HuH-7 (cell line): ENCODE measurements at regions not wholly inside any gene's neighbourhood (a gene's known extent, or its start where the extent isn't known, plus 50 kb on each side); places are given as distances from the start of the nearest gene placed in this dataset.
"Not testable (repeated sequence)": the region's sequence is repeated elsewhere in the genome, so short reads cannot be mapped to it uniquely, and the experiment has no call there.

Experiments used
- DNase-seq: peaks from one replicate; pipeline ENCODE4 v3.0.0; 2011; ENCODE audit warnings: low spot score

GRCh38 chr11:107276077-107276476 is 181.5 kb downstream of the CWF19L2 start:
- DNase-seq, result no peak

- no peak for DNase-seq
Measured at GRCh38 chr11:107275632-107276031, 182.0 kb downstream of the CWF19L2 start.

DNA sequence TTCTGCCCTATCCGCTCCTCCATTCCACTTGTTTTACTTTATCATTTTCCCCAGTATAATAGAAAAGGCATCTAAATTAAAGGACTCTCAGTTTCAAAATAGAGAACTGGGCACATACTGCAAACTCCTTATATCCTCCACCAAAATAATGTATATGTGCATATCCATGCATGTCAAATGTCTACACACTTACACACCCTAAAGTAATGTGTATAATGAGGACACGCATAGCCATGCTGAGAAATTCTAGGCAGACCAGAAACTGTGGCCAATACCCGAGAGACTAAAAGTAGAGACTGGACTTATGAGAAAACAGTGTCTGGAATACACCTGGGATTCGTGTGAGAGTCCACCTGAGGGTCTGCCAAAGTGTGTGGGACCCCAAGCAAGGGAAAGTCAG is 183.5 kb downstream of the CWF19L2 start:
- no peak for DNase-seq

DNA sequence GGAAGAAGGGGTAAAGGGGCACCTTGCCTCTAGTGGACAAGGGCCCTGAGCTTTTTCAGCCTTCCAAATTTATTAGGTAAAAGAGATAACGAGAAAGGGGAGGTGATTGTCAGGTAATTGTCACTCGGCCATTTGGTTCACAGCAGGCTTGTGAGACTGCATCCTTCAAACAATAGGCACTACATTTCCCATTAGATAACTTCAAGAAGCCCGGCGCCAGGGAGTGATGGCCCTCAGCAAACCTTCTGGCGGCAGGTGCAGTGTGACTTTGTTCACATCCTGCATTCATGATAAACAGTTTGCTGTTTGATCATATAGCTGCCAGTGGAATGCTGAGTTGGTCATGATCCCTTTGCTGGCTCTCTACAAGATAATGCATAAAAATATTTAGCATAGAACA is 185.1 kb downstream of the CWF19L2 start:
- no peak for DNase-seq

DNA sequence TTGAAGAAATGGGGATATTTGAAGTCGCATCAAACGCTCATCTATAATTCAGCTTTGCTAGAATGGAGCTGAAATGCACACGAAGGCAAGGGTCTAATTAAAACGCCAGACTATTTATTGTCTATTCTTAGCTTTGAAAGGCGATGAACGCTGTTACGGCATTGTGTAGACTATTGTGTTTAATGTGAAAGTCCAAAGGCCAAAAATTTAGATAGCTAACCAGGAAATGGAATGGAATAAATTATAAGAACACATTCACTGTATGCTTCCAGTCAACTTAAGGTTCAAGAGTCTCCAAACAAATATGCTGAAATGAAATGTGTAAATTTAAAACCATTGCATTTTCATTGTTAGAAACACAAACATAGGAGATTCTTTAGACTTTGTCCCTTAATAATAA is 186.2 kb downstream of the CWF19L2 start:
- no peak for DNase-seq

DNA sequence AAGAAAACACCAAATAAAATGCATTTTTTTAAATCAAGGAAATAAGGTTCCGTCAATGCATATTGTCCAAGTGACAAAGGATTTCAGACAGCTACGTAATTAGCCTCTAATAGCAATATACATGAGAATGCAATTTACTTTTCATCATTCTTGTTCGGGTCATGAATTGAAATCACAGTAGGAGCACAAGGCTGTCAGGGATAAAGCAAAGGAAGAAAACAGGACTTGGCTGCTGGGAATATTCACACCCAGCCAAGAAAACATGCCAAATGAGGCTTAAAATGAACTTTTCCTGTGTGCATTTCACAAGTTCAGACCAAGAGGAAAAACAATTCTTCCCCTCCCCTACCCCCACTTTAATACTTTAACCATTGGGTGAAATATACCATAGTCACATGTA is 188.6 kb downstream of the CWF19L2 start:
- DNase-seq, result no peak

DNA sequence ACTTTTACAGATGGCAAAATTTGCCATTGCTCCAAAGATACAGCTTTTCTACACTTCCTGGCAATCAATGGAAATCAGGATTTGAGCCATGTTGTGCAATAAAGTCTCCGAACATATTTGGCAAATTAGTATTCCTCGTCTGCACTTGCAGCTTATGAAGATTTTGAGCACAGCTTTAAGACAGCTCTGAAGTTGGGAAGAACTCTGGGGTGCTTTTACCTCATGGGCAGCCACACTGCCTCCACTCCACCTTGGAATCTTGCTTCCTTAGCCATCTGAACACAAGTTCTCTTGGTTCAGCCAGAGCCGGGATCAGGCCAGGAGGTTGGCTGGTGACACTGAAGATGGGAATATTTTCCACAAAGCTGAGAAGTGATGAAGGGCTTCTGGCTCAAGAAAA is 191.2 kb downstream of the CWF19L2 start:
- no peak for DNase-seq

DNA sequence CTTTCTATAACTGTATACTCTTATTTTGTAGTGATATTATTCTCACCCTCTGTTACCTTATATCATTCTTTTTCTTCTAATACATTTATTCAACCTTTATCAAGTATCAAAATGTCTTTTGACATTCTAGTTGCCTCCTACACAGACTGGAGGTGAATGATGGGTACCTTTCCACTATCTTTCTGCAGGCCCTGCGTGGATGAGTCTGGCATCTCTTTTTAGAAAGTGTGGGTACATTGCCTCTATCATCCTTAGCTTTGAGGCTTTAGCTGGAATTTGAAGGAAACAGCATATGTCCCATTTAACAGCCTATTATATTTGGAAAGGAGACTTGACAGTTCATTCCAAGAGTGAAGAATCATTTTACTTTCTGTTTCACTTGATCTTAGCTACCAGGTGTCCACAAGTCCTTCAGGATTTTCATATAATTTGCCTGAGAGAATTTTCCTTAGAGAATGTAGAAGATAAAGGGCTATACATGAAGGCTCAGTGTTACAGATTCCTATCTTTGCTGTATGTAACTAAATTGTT is 192.0 kb downstream of the CWF19L2 start:
- DNase-seq, result no peak

DNA sequence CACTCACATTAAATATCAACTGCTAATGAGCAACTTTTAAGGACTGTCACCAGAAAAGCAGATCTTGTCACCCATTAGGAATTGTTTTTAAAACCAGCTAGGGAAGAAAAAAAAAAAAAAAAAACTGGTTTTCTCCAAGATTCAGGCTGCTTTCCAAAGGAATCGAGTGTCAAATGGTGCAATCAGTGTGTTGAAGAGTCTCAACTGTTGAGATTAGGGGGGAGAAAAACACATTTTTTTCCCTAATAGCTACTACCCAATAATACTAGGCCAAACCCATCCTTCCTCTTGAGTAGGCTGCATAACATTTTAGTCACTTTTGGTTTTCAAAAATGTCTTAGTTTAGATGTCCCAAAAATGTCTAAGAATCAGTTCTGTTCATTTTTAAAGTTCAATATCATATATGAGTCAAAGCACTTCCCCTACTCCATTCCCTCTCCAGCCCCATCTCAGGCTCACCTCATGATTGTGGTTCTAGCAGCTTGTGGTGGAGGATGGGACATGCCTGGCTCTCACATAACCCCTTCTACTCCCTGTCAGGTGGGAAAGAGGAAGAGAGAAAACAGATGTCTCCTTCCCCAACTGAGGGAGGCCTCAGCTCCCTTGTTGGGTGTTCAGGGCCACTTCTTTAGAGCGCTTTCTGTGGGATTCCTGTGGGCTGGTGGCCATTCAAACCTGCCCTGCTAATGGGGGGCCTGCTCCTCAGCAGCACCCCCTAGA is 193.6 kb downstream of the CWF19L2 start:
- DNase-seq, result no peak

DNA sequence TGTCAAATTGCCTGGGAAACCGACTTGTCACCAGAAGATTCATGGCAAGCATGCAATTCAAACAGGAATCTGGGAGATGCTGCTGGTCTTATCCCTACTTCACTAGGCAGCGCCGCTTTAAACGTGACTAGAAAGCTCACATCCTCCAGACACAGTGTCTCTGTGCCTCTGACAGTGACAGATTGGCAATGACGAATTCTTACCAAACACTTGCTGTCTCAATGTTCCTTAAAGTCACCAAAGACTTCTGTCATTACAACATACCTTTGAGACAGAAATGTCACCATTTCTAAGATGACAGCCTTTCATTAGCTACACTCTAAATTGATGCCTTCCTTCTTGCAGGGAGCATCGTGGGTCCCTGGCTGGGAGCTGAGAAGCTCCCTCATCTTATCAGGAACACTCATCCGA is 197.8 kb downstream of the CWF19L2 start:
- no peak for DNase-seq

- no peak for DNase-seq
Measured at GRCh38 chr11:107257710-107258109, 199.9 kb downstream of the CWF19L2 start.

DNA sequence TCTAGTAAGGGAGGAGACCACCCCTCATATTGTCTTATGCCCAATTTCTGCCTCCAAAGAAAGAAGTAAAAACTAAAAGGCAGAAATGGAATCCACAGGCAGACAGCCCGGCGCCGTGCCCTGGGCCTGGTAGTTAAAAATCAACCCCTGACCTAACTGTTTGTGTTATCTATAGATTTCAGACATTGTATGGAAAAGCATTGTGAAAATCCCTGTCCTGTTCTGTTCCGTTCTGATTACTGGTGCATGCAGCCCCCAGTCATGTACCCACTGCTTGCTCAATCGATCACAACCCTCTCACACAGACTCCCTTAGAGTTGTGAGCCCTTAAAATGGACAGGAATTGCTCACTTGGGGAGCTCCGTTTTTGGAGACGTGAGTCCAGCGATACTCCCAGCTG is 204.0 kb downstream of the CWF19L2 start:
- not testable (repeated sequence) for DNase-seq

DNA sequence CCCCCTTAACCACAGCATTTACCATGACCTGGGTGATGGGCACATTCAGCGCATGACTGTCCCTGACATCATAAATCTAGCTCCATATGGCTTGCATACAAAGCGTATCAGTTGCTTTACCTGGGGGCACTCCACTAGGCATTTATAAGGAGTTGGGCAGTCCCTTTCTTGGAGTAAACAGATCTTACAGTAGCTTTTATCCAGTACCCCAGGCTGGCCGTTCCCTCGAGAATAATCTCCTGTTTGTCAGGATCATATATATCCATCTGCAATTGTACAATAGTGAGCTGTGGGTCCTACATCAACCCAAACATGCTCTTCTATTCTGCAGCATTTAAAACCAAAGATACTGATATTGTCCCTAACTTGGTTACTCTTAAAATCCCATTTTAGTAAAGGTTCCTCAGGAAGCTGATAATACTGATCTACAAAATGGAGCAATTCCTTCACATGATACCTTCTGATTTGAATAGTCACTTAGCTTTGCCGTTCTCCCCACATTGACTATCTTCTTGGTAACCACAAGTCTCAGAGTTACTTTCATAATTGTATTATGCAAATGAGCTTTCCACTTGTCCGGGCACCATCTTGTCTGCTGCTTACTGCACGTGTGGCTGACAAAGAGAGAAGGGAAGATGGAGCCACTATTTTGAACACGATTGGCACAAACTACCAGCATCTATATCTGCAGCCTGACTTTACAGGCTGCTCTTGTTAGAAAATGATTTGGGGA is 205.0 kb downstream of the CWF19L2 start:
- no peak for DNase-seq

DNA sequence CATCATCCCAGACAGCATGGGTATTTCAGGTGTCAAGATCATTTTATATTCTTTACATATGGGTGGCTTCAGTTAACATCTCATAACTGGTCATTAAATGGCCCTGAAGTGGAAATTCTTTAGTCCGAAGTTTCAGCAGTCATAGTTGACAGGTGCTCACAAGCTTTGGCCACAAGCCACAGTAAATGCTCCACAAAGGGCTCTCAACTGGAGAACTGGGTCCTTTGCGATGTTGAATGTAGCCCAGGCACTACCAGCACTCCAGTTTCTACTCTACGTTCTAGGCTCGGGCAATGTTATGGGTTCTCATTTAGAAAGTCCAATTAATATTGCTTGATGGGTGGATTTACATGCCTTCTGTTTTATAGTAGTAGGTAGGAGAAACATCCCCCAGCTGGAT is 206.3 kb downstream of the CWF19L2 start:
- no peak for DNase-seq

DNA sequence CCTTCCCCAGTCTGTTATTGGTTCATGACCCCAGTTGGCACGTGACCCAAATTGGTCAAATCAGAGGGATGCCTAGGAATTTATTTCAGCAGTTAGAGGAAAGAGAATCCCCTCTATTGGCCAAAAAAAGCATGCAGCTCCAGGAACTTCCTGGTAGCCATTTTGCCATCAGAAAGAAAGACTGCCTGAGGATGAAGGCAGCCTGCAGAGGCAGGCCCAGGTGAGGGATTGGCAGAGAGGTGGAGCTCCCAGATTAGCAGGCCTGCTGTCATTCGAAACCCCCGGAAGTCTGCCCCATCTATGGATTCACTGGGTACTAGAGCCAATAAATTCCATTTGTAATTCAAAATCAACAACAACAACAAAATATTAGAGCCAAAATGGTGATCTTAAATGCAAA is 207.6 kb downstream of the CWF19L2 start:
- no peak for DNase-seq

- no peak for DNase-seq
Measured at GRCh38 chr11:107249054-107249453, 208.6 kb downstream of the CWF19L2 start.

DNA sequence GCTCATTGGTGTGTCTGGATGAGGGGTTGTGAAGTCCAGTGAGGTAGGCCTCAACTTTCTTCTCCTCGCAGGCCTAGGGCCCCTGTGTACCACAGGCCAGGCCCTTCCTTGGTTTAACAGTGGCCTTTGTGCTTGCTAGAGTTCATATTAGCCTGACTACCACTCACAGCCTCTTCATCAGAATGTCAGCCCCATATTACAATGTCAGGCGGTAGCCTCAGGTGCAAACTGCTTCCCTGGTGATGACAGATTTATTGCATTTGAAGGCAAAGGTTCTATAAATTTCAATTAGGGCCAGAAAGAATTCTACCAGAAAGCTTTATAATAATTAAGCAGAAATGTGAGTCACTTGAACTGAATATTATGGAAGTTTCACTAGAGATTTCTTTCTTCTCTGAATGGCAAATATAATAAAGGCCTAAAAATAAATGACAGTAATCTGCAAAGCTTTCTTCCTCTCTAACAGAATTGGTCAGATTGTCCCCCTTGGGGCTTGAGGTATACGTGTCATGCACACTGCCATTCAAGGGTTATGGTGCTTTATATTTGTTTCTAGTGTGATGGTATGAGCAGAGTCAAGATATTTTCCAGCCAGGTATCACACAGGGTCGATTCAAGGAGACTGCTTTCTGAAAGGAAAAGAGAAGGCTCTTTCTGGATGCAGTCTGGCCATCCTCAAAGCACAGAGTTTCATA is 210.3 kb downstream of the CWF19L2 start:
- peak; percentile 13 for DNase-seq

- no peak for DNase-seq
Measured at GRCh38 chr11:107243929-107244328, 213.7 kb downstream of the CWF19L2 start.

DNA sequence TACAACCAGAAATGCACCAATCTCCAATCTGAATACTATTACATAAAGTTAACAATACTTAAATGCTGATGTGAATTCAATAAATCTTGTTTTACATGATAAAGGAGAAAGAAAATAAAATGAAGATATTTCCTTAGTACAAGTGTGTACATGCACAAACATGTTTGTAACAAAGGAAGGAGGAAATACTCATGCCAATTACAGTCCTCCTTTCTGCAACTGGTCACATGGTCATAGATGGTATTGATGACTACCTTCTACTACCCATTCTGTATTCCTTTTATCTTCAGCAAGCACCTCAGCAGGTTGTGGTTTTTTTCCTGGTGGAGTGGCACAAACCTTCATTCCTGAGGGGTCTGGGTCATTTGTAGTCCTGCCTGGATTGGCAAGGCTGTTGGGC is 214.2 kb upstream of the GUCY1A2 start:
- no peak for DNase-seq

- no peak for DNase-seq
Measured at GRCh38 chr11:107224836-107225235, 206.6 kb upstream of the GUCY1A2 start.

DNA sequence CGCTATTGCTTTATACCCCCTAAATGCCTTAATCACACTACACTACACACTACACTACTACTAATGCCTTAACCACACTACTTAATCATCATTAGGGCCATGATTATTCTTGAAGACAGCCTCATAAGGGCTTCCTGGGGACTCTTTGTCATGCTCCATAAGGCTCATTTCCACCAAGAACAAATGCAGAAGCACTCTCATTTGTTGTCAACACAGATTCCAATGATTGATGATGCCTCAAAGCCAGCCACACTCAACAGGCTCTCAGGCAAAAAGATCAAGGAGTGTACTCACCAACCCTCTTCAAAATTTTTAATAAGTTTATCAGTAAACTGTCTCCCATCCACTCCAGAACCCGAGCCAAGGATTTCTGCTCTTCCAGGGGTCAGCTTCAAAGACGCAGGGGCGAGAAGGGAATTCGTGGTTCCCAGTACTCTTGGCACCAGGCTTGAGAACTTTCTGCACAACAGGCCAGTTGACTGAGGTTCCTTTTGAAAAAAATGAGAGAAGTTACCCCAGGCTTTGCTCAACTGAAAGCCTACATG is 204.7 kb upstream of the GUCY1A2 start:
- no peak for DNase-seq

GRCh38 chr11:107222431-107222830 is 204.2 kb upstream of the GUCY1A2 start:
- DNase-seq, result no peak
